ENCODE measurements at regions not wholly inside any gene's neighbourhood (a gene's known extent, or its start where the extent isn't known, plus 50 kb on each side); places are given as distances from the start of the nearest gene placed in this dataset.

DNA sequence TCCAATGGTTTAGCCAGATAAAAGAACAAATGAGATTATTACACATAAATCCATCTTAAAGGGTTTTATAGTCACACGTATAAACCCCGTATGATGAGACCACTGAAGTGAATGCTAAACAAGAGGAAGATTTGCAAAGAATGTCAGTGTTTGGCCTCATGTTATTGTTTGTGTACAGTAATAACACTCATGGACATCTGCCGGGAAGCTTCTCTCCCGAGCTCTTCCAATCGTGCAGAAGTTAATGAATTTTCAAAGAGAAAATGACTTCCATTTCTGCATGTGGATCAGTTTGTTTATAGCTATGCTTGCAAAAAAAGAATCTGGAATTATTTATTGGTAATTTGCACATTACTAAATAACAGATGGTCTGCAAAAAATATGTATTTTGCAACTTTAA lies 88.5 kb upstream of the APCDD1 start:
- no peak overlapping the region for H3K4me3 Mint-ChIP-seq
- ATAC-seq = no peak

GRCh38 chr18:10367836-10368235 lies 86.6 kb upstream of the APCDD1 start:
- no peaks in the 10 kb centered on the region for H4K20me1 ChIP-seq (replicated peaks; ENCODE audit: insufficient read depth)
- no peak for DNase-seq (ENCODE audit: low spot score)
- H3K4me1 ChIP-seq (ENCODE audit: insufficient read depth) = no peaks in the 10 kb centered on the region; the same call in 1 of the 2 replicates
- H3K4me3 Mint-ChIP-seq = no peak overlapping the region
- H3K4me3 ChIP-seq = no peak overlapping the region
- ATAC-seq = no peak
- H3K9me3 Mint-ChIP-seq = peaks cover 13% of the 10 kb centered on the region
- H2AFZ ChIP-seq = no peak overlapping the region; the same call in 1 of the 2 replicates
- H3K4me1 Mint-ChIP-seq = peaks cover 9% of the 10 kb centered on the region
- H3K4me2 ChIP-seq = no peak overlapping the region
- H3F3A ChIP-seq (replicated peaks; ENCODE audit: low read depth) = no peaks in the 10 kb centered on the region
- no peaks in the 10 kb centered on the region for H3K27me3 Mint-ChIP-seq (ENCODE audit: insufficient read depth, low read depth, poor library complexity)
- H3K27ac ChIP-seq (ENCODE audit: low read depth) = no peak overlapping the region
- peaks cover 3% of the 10 kb centered on the region; the same call in 1 of the 3 replicates for H3K36me3 Mint-ChIP-seq (ENCODE audit: low read depth)
- no peaks in the 10 kb centered on the region for H3K27me3 ChIP-seq (ENCODE audit: insufficient read depth)
- no peaks in the 10 kb centered on the region for H3K9me2 ChIP-seq (ENCODE audit: insufficient read depth)
- no peaks in the 10 kb centered on the region for H3K79me2 ChIP-seq (replicated peaks; ENCODE audit: insufficient read depth)
- no peaks in the 10 kb centered on the region for H3K36me3 ChIP-seq (ENCODE audit: insufficient read depth)
- no peak overlapping the region for H3K27ac Mint-ChIP-seq
- no peak for TF ChIP-seq ZNF114 (CRISPR knock-in tag; IDR thresholded peaks at IDR 0.05)
- TF ChIP-seq ZNF462 (CRISPR knock-in tag; IDR thresholded peaks at IDR 0.05) = no peak
- TF ChIP-seq ZNF331 (CRISPR knock-in tag; IDR thresholded peaks at IDR 0.05; ENCODE audit: low read depth) = no peak
- no peak for TF ChIP-seq EZH2phosphoT487 (IDR thresholded peaks at IDR 0.05; ENCODE audit: unreplicated experiment)

More for the DNA sequence above, 88.5 kb upstream of the APCDD1 start:
- H3K4me1 ChIP-seq (ENCODE audit: insufficient read depth) = no peaks in the 10 kb centered on the region; the same call in 1 of the 2 replicates
- no peaks in the 10 kb centered on the region for H3K9me2 ChIP-seq (ENCODE audit: insufficient read depth)
- no peak for DNase-seq (ENCODE audit: low spot score)
- no peaks in the 10 kb centered on the region for H3K27me3 Mint-ChIP-seq (ENCODE audit: insufficient read depth, low read depth, poor library complexity)
- no peak overlapping the region for H3K4me2 ChIP-seq
- TF ChIP-seq EZH2 (IDR thresholded peaks at IDR 0.05; ENCODE audit: low read depth, unreplicated experiment) = no peak
- no peak for TF ChIP-seq STAT1 (IDR thresholded peaks at IDR 0.05; ENCODE audit: unreplicated experiment)
- TF ChIP-seq, protein P1, sequence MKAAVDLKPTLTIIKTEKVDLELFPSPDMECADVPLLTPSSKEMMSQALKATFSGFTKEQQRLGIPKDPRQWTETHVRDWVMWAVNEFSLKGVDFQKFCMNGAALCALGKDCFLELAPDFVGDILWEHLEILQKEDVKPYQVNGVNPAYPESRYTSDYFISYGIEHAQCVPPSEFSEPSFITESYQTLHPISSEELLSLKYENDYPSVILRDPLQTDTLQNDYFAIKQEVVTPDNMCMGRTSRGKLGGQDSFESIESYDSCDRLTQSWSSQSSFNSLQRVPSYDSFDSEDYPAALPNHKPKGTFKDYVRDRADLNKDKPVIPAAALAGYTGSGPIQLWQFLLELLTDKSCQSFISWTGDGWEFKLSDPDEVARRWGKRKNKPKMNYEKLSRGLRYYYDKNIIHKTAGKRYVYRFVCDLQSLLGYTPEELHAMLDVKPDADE (IDR thresholded peaks at IDR 0.05) = no peak
- TF ChIP-seq CREB1 (CRISPR knock-in tag; IDR thresholded peaks at IDR 0.05; ENCODE audit: low read depth) = no peak
- TF ChIP-seq, protein P2, sequence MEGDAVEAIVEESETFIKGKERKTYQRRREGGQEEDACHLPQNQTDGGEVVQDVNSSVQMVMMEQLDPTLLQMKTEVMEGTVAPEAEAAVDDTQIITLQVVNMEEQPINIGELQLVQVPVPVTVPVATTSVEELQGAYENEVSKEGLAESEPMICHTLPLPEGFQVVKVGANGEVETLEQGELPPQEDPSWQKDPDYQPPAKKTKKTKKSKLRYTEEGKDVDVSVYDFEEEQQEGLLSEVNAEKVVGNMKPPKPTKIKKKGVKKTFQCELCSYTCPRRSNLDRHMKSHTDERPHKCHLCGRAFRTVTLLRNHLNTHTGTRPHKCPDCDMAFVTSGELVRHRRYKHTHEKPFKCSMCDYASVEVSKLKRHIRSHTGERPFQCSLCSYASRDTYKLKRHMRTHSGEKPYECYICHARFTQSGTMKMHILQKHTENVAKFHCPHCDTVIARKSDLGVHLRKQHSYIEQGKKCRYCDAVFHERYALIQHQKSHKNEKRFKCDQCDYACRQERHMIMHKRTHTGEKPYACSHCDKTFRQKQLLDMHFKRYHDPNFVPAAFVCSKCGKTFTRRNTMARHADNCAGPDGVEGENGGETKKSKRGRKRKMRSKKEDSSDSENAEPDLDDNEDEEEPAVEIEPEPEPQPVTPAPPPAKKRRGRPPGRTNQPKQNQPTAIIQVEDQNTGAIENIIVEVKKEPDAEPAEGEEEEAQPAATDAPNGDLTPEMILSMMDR (conservative IDR thresholded peaks at IDR 0.05; ENCODE audit: low read depth in 2 of 2) = no peak
- TF ChIP-seq NANOG (IDR thresholded peaks at IDR 0.05; ENCODE audit: borderline replicate concordance) = no peak
- TF ChIP-seq ZNF331 (CRISPR knock-in tag; IDR thresholded peaks at IDR 0.05; ENCODE audit: low read depth) = no peak
- TF ChIP-seq ZNF114 (CRISPR knock-in tag; IDR thresholded peaks at IDR 0.05) = no peak
- no peaks in the 10 kb centered on the region for H3K27me3 ChIP-seq (ENCODE audit: insufficient read depth)
- peaks cover 13% of the 10 kb centered on the region for H3K9me3 Mint-ChIP-seq
- H3K36me3 ChIP-seq (ENCODE audit: insufficient read depth) = no peaks in the 10 kb centered on the region
- peaks cover 4% of the 10 kb centered on the region; the same call in 2 of the 3 replicates for H3K4me1 Mint-ChIP-seq
- no peak overlapping the region for H3K4me3 ChIP-seq
- H4K20me1 ChIP-seq (replicated peaks; ENCODE audit: insufficient read depth) = no peaks in the 10 kb centered on the region
- no peak overlapping the region for H3K27ac Mint-ChIP-seq
- no peaks in the 10 kb centered on the region for H3F3A ChIP-seq (replicated peaks; ENCODE audit: low read depth)
- no peaks in the 10 kb centered on the region for H3K79me2 ChIP-seq (replicated peaks; ENCODE audit: insufficient read depth)
- no peak overlapping the region for H3K27ac ChIP-seq (ENCODE audit: low read depth)
- no peak overlapping the region for H2AFZ ChIP-seq
- peaks cover 3% of the 10 kb centered on the region; the same call in 1 of the 3 replicates for H3K36me3 Mint-ChIP-seq (ENCODE audit: low read depth)
